ENCODE measurements at regions not wholly inside any gene's neighbourhood (a gene's known extent, or its start where the extent isn't known, plus 50 kb on each side); places are given as distances from the start of the nearest gene placed in this dataset.

DNA sequence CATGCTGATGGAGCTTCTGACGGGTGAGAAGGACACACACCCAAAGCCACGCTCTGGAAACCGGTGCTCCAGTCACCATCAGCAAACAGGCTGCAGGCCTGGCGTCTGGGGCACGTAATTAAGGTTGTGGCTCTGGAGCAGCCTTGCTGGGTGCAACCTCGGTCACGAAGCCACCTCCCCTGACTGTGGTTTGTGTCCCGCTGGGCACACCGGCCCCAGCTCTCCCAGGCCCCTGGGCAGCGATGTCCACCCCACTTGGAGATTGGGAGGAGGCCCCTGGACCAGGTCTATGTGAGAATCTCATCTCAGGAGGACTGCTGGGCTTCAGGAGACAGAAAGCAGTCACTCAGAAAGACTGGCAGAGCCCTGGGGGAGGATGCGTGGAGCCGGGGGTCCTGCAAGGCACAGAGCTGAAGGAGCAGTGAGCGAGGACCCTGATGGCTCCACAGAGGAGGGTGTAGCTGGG, 631.6 kb downstream of the BRD1 start:
- TF ChIP-seq EZH2phosphoT487 (IDR thresholded peaks at IDR 0.05; ENCODE audit: insufficient read depth, low read depth) (no peak), EZH2 (IDR thresholded peaks at IDR 0.05; ENCODE audit: insufficient read depth, poor library complexity, severe bottlenecking) (no peak)
- Histone ChIP-seq H3K9ac (no peak overlapping the region), H3K4me1 (ENCODE audit: insufficient read depth) (no peaks in the 10 kb centered on the region), H3K9me2 (ENCODE audit: insufficient read depth) (no peaks in the 10 kb centered on the region), H3K9me3 (ENCODE audit: low read depth) (no peaks in the 10 kb centered on the region), H3F3A (ENCODE audit: insufficient read depth) (no peaks in the 10 kb centered on the region), H3K4me3 (no peak overlapping the region), H3K4me2 (ENCODE audit: unreplicated experiment) (no peak overlapping the region), H3K27me3 (replicated peaks; ENCODE audit: insufficient read depth) (no peaks in the 10 kb centered on the region), H3K36me3 (ENCODE audit: low read depth) (no peaks in the 10 kb centered on the region), H3K27ac (no peak overlapping the region), H4K20me1 (ENCODE audit: insufficient read depth) (no peaks in the 10 kb centered on the region), H2AFZ (no peak overlapping the region), H3K79me2 (ENCODE audit: insufficient read depth) (no peaks in the 10 kb centered on the region)
- DNase-seq = no peak
- in situ Hi-C loops (cut with MboI) = no loop called here
- 49 to 52% methylated on average over 12 to 13 of the region's 13 CpGs for WGBS, 2 experiments (ENCODE audit: low coverage in 1 of 2, low lambda C conversion rate in 2 of 2, missing lambda C conversion rate in 2 of 2)

DNA sequence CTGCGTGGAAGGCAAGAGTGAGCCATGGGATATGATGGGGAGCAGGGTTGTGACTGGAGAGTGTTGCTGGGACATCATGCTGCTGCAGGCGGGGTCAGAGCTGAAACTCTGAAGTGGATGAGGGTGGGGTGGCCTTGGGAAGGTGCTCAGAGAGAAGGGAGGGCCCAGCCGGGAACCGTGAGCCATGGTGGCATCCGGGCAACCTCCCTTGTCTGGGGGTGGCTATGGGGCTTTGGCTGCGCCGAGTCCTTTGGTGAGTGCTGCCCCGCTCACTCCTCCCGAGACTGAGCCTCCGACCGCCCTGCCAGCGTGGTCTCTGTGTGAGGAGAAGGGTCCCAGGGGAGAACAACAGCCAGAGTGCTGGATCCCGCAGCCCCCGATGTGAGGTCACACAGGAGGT, 632.0 kb downstream of the BRD1 start:
- Histone ChIP-seq H3K79me2 (ENCODE audit: insufficient read depth) (no peaks in the 10 kb centered on the region), H3K4me1 (ENCODE audit: insufficient read depth) (no peaks in the 10 kb centered on the region), H4K20me1 (ENCODE audit: insufficient read depth) (no peaks in the 10 kb centered on the region), H3K9me3 (ENCODE audit: low read depth) (no peaks in the 10 kb centered on the region), H3K27ac (no peak overlapping the region), H3K4me3 (no peak overlapping the region), H3K9ac (no peak overlapping the region), H3K4me2 (ENCODE audit: unreplicated experiment) (no peak overlapping the region), H3K9me2 (ENCODE audit: insufficient read depth) (no peaks in the 10 kb centered on the region), H2AFZ (no peak overlapping the region), H3F3A (ENCODE audit: insufficient read depth) (no peaks in the 10 kb centered on the region), H3K36me3 (ENCODE audit: low read depth) (no peaks in the 10 kb centered on the region), H3K27me3 (replicated peaks; ENCODE audit: insufficient read depth) (no peaks in the 10 kb centered on the region)
- in situ Hi-C loops (cut with MboI) = no loop called here
- TF ChIP-seq EZH2phosphoT487 (IDR thresholded peaks at IDR 0.05; ENCODE audit: insufficient read depth, low read depth) (no peak), EZH2 (IDR thresholded peaks at IDR 0.05; ENCODE audit: insufficient read depth, poor library complexity, severe bottlenecking) (no peak)
- DNase-seq = no peak
- WGBS, 2 experiments (ENCODE audit: low coverage in 1 of 2, low lambda C conversion rate in 2 of 2, missing lambda C conversion rate in 2 of 2) = 49 to 59% methylated on average over 9 of the region's 14 CpGs

DNA sequence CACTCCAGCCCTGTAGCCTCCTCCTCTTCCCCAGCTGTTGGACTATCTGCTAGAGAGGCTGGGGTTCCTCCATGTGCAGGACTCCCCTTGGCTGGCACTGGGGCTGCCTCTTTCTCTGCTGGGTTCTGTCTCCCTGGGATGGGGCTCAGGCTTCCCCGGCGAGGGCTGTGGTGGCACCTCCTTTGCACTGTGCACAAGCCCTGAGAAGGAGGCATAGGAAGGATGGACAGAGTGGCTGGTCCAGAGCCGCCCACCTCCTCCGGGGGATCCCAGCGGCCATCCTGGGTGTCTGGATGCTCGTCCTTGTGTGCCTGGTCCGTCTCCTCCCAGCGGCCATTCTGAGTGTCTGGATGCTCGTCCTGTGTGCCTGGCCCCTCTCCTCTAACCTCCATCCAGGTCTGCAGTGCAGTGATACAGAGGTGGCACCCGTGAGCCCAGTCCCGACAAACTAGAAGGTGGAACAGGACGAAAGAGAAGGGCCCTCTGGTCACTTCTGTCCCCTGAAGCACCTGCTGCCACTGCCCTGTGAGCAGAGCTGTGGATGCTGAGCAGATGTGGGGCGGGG, 633.7 kb downstream of the BRD1 start:
- no peaks in the 10 kb centered on the region for H3F3A ChIP-seq (ENCODE audit: insufficient read depth)
- H3K9ac ChIP-seq = no peak overlapping the region
- H3K79me2 ChIP-seq (ENCODE audit: insufficient read depth) = no peaks in the 10 kb centered on the region
- WGBS, 2 experiments (ENCODE audit: low coverage in 1 of 2, low lambda C conversion rate in 2 of 2, missing lambda C conversion rate in 2 of 2) = 40 to 42% methylated on average over 10 to 13 of the region's 13 CpGs
- no peaks in the 10 kb centered on the region for H3K9me2 ChIP-seq (ENCODE audit: insufficient read depth)
- H3K27ac ChIP-seq = no peak overlapping the region
- no peak overlapping the region for H3K4me2 ChIP-seq (ENCODE audit: unreplicated experiment)
- no peaks in the 10 kb centered on the region for H3K4me1 ChIP-seq (ENCODE audit: insufficient read depth)
- H4K20me1 ChIP-seq (ENCODE audit: insufficient read depth) = no peaks in the 10 kb centered on the region
- TF ChIP-seq EZH2phosphoT487 (IDR thresholded peaks at IDR 0.05; ENCODE audit: insufficient read depth, low read depth) (no peak), EZH2 (IDR thresholded peaks at IDR 0.05; ENCODE audit: insufficient read depth, poor library complexity, severe bottlenecking) (no peak)
- no peak overlapping the region for H3K4me3 ChIP-seq
- H3K27me3 ChIP-seq (replicated peaks; ENCODE audit: insufficient read depth) = no peaks in the 10 kb centered on the region
- H2AFZ ChIP-seq = no peak overlapping the region
- in situ Hi-C loops (cut with MboI) = no loop called here
- no peak for DNase-seq
- H3K36me3 ChIP-seq (ENCODE audit: low read depth) = no peaks in the 10 kb centered on the region
- no peaks in the 10 kb centered on the region for H3K9me3 ChIP-seq (ENCODE audit: low read depth)

DNA sequence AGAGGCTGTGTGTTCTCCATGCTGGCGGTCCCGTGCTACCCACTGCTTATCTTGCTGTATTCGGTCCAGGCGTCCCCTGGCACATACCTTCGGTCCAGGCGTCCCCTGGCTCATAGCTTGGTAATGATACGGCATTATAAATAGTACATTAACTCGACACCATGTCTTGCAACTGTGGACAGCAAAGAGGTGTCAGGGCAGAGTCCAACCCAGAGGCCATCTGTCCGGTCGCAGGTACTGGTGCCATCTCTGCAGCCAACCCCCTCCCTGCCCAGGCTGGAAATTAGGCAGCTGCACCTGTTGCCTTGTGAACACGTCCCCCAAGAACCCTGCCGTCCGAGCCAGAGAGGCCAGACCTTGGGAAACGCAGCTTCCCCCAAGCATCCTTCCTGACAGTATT, 634.3 kb downstream of the BRD1 start:
- H3K4me3 ChIP-seq = no peak overlapping the region
- no peak overlapping the region for H2AFZ ChIP-seq
- TF ChIP-seq EZH2phosphoT487 (IDR thresholded peaks at IDR 0.05; ENCODE audit: insufficient read depth, low read depth) = no peak
- no peak for TF ChIP-seq EZH2 (IDR thresholded peaks at IDR 0.05; ENCODE audit: insufficient read depth, poor library complexity, severe bottlenecking)
- DNase-seq = no peak
- no peak overlapping the region for H3K9ac ChIP-seq
- no peaks in the 10 kb centered on the region for H3K9me2 ChIP-seq (ENCODE audit: insufficient read depth)
- H3K27me3 ChIP-seq (replicated peaks; ENCODE audit: insufficient read depth) = no peaks in the 10 kb centered on the region
- no peaks in the 10 kb centered on the region for H3K9me3 ChIP-seq (ENCODE audit: low read depth)
- 55% methylated on average over 14 of the region's 14 CpGs for WGBS, 2 experiments (ENCODE audit: low coverage in 1 of 2, low lambda C conversion rate in 2 of 2, missing lambda C conversion rate in 2 of 2)
- no peaks in the 10 kb centered on the region for H3K79me2 ChIP-seq (ENCODE audit: insufficient read depth)
- no peaks in the 10 kb centered on the region for H3F3A ChIP-seq (ENCODE audit: insufficient read depth)
- H3K4me1 ChIP-seq (ENCODE audit: insufficient read depth) = no peaks in the 10 kb centered on the region
- no peak overlapping the region for H3K4me2 ChIP-seq (ENCODE audit: unreplicated experiment)
- H4K20me1 ChIP-seq (ENCODE audit: insufficient read depth) = no peaks in the 10 kb centered on the region
- no peak overlapping the region for H3K27ac ChIP-seq
- no peaks in the 10 kb centered on the region for H3K36me3 ChIP-seq (ENCODE audit: low read depth)
- in situ Hi-C loops (cut with MboI) = no loop called here

DNA sequence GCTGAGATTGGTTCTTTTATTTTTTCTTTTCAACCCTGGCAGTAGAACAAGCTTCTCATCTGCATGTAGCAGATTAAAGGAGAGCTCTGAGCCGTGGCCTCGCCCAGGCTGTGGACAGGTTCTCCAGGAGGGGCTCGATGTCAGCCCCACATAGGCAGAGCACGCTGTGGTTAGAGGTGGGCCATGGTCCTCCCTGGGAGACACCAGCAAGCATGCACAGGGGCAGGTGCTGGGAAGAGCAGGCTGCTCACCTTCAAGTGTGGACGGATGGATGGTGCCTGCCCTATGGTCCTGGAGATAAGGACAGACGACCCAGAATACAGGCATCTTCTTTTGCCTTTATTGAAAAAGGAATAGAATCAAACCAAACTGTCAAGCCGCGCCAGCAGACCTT, 634.8 kb downstream of the BRD1 start:
- TF ChIP-seq EZH2phosphoT487 (IDR thresholded peaks at IDR 0.05; ENCODE audit: insufficient read depth, low read depth) (no peak), EZH2 (IDR thresholded peaks at IDR 0.05; ENCODE audit: insufficient read depth, poor library complexity, severe bottlenecking) (no peak)
- Histone ChIP-seq H3K9ac (no peak overlapping the region), H3F3A (ENCODE audit: insufficient read depth) (no peaks in the 10 kb centered on the region), H3K4me2 (ENCODE audit: unreplicated experiment) (no peak overlapping the region), H3K9me2 (ENCODE audit: insufficient read depth) (no peaks in the 10 kb centered on the region), H2AFZ (no peak overlapping the region), H3K79me2 (ENCODE audit: insufficient read depth) (no peaks in the 10 kb centered on the region), H3K27me3 (replicated peaks; ENCODE audit: insufficient read depth) (no peaks in the 10 kb centered on the region), H4K20me1 (ENCODE audit: insufficient read depth) (no peaks in the 10 kb centered on the region), H3K27ac (no peak overlapping the region), H3K9me3 (ENCODE audit: low read depth) (no peaks in the 10 kb centered on the region), H3K4me1 (ENCODE audit: insufficient read depth) (no peaks in the 10 kb centered on the region), H3K36me3 (ENCODE audit: low read depth) (no peaks in the 10 kb centered on the region), H3K4me3 (no peak overlapping the region)
- WGBS, 2 experiments (ENCODE audit: low coverage in 1 of 2, low lambda C conversion rate in 2 of 2, missing lambda C conversion rate in 2 of 2) = 46 to 47% methylated on average over 8 of the region's 8 CpGs
- DNase-seq = no peak
- in situ Hi-C loops (cut with MboI) = no loop called here
